HG02678 (cell line): ENCODE measurements at regions not wholly inside any gene's neighbourhood (a gene's known extent, or its start where the extent isn't known, plus 50 kb on each side); places are given as distances from the start of the nearest gene placed in this dataset.
"Not testable (repeated sequence)": the region's sequence is repeated elsewhere in the genome, so short reads cannot be mapped to it uniquely, and the experiment has no call there.

Experiments
- ATAC-seq: cut with Tn5 transposase; IDR thresholded peaks from one replicate; pipeline ENCODE4 v1.9.1; 2021; ENCODE audit warnings: mild to moderate bottlenecking, moderate library complexity; ENCODE audit not compliant: unreplicated experiment

GRCh38 chr18:38153116-38153515 is 587.5 kb upstream of the CELF4 start:
- ATAC-seq = not testable (repeated sequence)

- no peak for ATAC-seq
Observed at GRCh38 chr18:38116716-38117115, 551.1 kb upstream of the CELF4 start.

- ATAC-seq = no peak
Observed at GRCh38 chr18:38115201-38115600, 549.6 kb upstream of the CELF4 start.

GRCh38 chr18:38087538-38087937 is 521.9 kb upstream of the CELF4 start:
- no peak for ATAC-seq

GRCh38 chr18:38081516-38081915 is 515.9 kb upstream of the CELF4 start:
- ATAC-seq = no peak

GRCh38 chr18:38077229-38077628 is 511.6 kb upstream of the CELF4 start:
- no peak for ATAC-seq

- ATAC-seq = no peak
Observed at GRCh38 chr18:38076346-38077070, 510.9 kb upstream of the CELF4 start.

GRCh38 chr18:38074298-38074876 is 508.8 kb upstream of the CELF4 start:
- no peak for ATAC-seq

GRCh38 chr18:38067821-38068220 is 502.2 kb upstream of the CELF4 start:
- no peak for ATAC-seq

- no peak for ATAC-seq
Observed at GRCh38 chr18:38067086-38067485, 501.5 kb upstream of the CELF4 start.

- no peak for ATAC-seq
Observed at GRCh38 chr18:38052879-38053590, 487.4 kb upstream of the CELF4 start.

- ATAC-seq = no peak
Observed at GRCh38 chr18:38047820-38048219, 482.2 kb upstream of the CELF4 start.

GRCh38 chr18:38046651-38047050 is 481.1 kb upstream of the CELF4 start:
- no peak for ATAC-seq

- no peak for ATAC-seq
Observed at GRCh38 chr18:38045845-38046244, 480.2 kb upstream of the CELF4 start.

- ATAC-seq = no peak
Observed at GRCh38 chr18:38042211-38042890, 476.8 kb upstream of the CELF4 start.

GRCh38 chr18:38038242-38038641 is 472.6 kb upstream of the CELF4 start:
- no peak for ATAC-seq

- no peak for ATAC-seq
Observed at GRCh38 chr18:38035193-38035592, 469.6 kb upstream of the CELF4 start.

- no peak for ATAC-seq
Observed at GRCh38 chr18:38033282-38033681, 467.7 kb upstream of the CELF4 start.

GRCh38 chr18:38032516-38032915 is 466.9 kb upstream of the CELF4 start:
- ATAC-seq = no peak

- no peak for ATAC-seq
Observed at GRCh38 chr18:38028946-38029345, 463.3 kb upstream of the CELF4 start.

GRCh38 chr18:38025433-38026038 is 459.9 kb upstream of the CELF4 start:
- no peak for ATAC-seq
